Right lobe of liver (tissue), 6 donors: ENCODE measurements at regions not wholly inside any gene's neighbourhood (a gene's known extent, or its start where the extent isn't known, plus 50 kb on each side); places are given as distances from the start of the nearest gene placed in this dataset.

Experiments used
- ATAC-seq, 4 donors: fragments of 200-7000 bp; cut with Tn5 transposase; one replicate each; pipeline ENCODE4 v1.9.1; 2020; ENCODE audit warnings: mild to moderate bottlenecking in 4 of 4, moderate library complexity in 4 of 4
- DNase-seq, 3 donors: peaks; one replicate each; pipeline ENCODE4 v3.0.0-alpha.2; 2020
- H3K27ac ChIP-seq, 3 donors: fragments of 200-600 bp; one replicate each; pipeline ENCODE4 v1.8.0; 2022
- H3K27me3 ChIP-seq, 2 donors: fragments of 200-600 bp; one replicate each; pipeline ENCODE4 v1.8.0; 2022
- H3K36me3 ChIP-seq, 4 donors: fragments of 200-600 bp; sonication (generic) in 1 of 4; one replicate each; pipeline versions ENCODE4 v1.5.1 to v1.8.0; 2017 to 2022; ENCODE audit warnings: control low read depth in 1 of 4
- H3K4me1 ChIP-seq, 4 donors: fragments of 200-600 bp; sonication (generic) in 1 of 4; one replicate each; pipeline versions ENCODE4 v1.5.1 to v1.8.0; 2017 to 2022; ENCODE audit warnings: control low read depth in 1 of 4
- H3K4me3 ChIP-seq, 3 donors: fragments of 200-600 bp; one replicate each; pipeline ENCODE4 v1.8.0; 2022
- H3K9me3 ChIP-seq, 4 donors: fragments of 200-600 bp; sonication (generic) in 1 of 4; one replicate each; pipeline versions ENCODE4 v1.5.1 to v1.8.0; 2017 to 2022; ENCODE audit warnings: control low read depth in 1 of 4
- CTCF ChIP-seq, 4 donors: fragments of 200-600 bp in 3 of 4; fragments of 450-650 bp in 1 of 4; IDR thresholded peaks; one replicate each; pipeline versions ENCODE4 v1.5.1 to v1.8.0; 2016 to 2022; ENCODE audit warnings: antibody characterized with exemption in 4 of 4, mild to moderate bottlenecking in 2 of 4
- POLR2A ChIP-seq: fragments of 450-650 bp; IDR thresholded peaks from one replicate; pipeline ENCODE4 v1.6.1; 2017; ENCODE audit warnings: antibody characterized with exemption, mild to moderate bottlenecking
- WGBS: methylation state at CpG from one replicate; pipeline ENCODE4 v1.1.6; 2018; ENCODE audit warnings: low coverage, low lambda C conversion rate; ENCODE audit not compliant: insufficient coverage; ENCODE audit errors: missing lambda C conversion rate; 5-methylcytosine and 5-hydroxymethylcytosine counted together
- intact Hi-C, 2 donors: fragments of 100-400 bp; cut with DNase I; formaldehyde crosslinking; loops; one replicate each; pipeline versions ENCODE4 v1.11.2 to v1.14.1; 2022
- donor health status: DM: no; HTN: yes; CAD: no.
- donor health status: DM: no; HTN: no; CAD: no.
- donor health status: DM: no; HTN: no; CAD: no.
- donor health status: DM: no; HTN: yes; CAD: no.
- donor health status: DM: no; HTN: yes; CAD: no.

GRCh38 chr13:71018995-71019394 is 848.0 kb downstream of the DACH1 start:
- DNase-seq: no peak
- no peak for TF ChIP-seq CTCF (IDR thresholded peaks at IDR 0.05)
- TF ChIP-seq POLR2A: no peak
- H3K4me3 ChIP-seq: no peak overlapping the region
- intact Hi-C loops: no loop called here
- no peaks in the 10 kb centered on the region for H3K9me3 ChIP-seq
- 32% methylated on average over 1 of the region's 1 CpG for WGBS
- no peaks in the 10 kb centered on the region for H3K36me3 ChIP-seq
- no peak overlapping the region for H3K27ac ChIP-seq
- ATAC-seq: no peak
- no peaks in the 10 kb centered on the region for H3K4me1 ChIP-seq
- H3K27me3 ChIP-seq: no peaks in the 10 kb centered on the region

- Histone ChIP-seq H3K9me3 (no peaks in the 10 kb centered on the region), H3K27me3 (no peaks in the 10 kb centered on the region), H3K36me3 (no peaks in the 10 kb centered on the region), H3K27ac (no peak overlapping the region), H3K4me1 (no peaks in the 10 kb centered on the region), H3K4me3 (no peak overlapping the region)
- intact Hi-C loops: no loop called here
- TF ChIP-seq POLR2A (no peak), CTCF (IDR thresholded peaks at IDR 0.05) (no peak)
- DNase-seq (no peak), ATAC-seq (no peak)
Measured at GRCh38 chr13:71018544-71018943, 848.5 kb downstream of the DACH1 start.

GRCh38 chr13:71017607-71018006 is 849.4 kb downstream of the DACH1 start:
- no peaks in the 10 kb centered on the region for H3K36me3 ChIP-seq
- no peak overlapping the region for H3K4me3 ChIP-seq
- DNase-seq (no peak), ATAC-seq (no peak)
- WGBS: 57% methylated on average over 1 of the region's 1 CpG
- no peak overlapping the region for H3K27ac ChIP-seq
- no peaks in the 10 kb centered on the region for H3K4me1 ChIP-seq
- no peaks in the 10 kb centered on the region for H3K27me3 ChIP-seq
- intact Hi-C loops: no loop called here
- TF ChIP-seq CTCF (IDR thresholded peaks at IDR 0.05): no peak
- TF ChIP-seq POLR2A: no peak
- H3K9me3 ChIP-seq: no peaks in the 10 kb centered on the region

- no peak overlapping the region for H3K27ac ChIP-seq
- no peak for TF ChIP-seq POLR2A
- TF ChIP-seq CTCF (IDR thresholded peaks at IDR 0.05): no peak
- intact Hi-C loops: no loop called here
- WGBS: 53% methylated on average over 2 of the region's 2 CpGs
- no peaks in the 10 kb centered on the region for H3K4me1 ChIP-seq
- H3K4me3 ChIP-seq: no peak overlapping the region
- no peak for ATAC-seq
- no peaks in the 10 kb centered on the region for H3K36me3 ChIP-seq
- no peaks in the 10 kb centered on the region for H3K9me3 ChIP-seq
- H3K27me3 ChIP-seq: no peaks in the 10 kb centered on the region
- no peak for DNase-seq
Measured at GRCh38 chr13:71015516-71015915, 851.5 kb downstream of the DACH1 start.

GRCh38 chr13:71015021-71015420 is 852.0 kb downstream of the DACH1 start:
- 69% methylated on average over 4 of the region's 9 CpGs for WGBS
- no peak overlapping the region for H3K4me3 ChIP-seq

More at GRCh38 chr13:71015021-71015420, 852.0 kb downstream of the DACH1 start:
- TF ChIP-seq POLR2A (no peak), CTCF (IDR thresholded peaks at IDR 0.05) (no peak)
- no peak for ATAC-seq
- Histone ChIP-seq H3K27me3 (no peaks in the 10 kb centered on the region), H3K4me1 (no peaks in the 10 kb centered on the region), H3K36me3 (no peaks in the 10 kb centered on the region), H3K27ac (no peak overlapping the region), H3K9me3 (no peaks in the 10 kb centered on the region)
- intact Hi-C loops: no loop called here
- no peak for DNase-seq
